GM23248 (cell line): ENCODE measurements at regions not wholly inside any gene's neighbourhood (a gene's known extent, or its start where the extent isn't known, plus 50 kb on each side); places are given as distances from the start of the nearest gene placed in this dataset.

Experiments used
- EZH2 ChIP-seq: fragments of 200-600 bp; sonication (generic); IDR thresholded peaks from 2 replicates; pipeline ENCODE4 v1.6.1; 2018; ENCODE audit warnings: antibody characterized with exemption, mild to moderate bottlenecking; ENCODE audit not compliant: insufficient read depth, poor library complexity, severe bottlenecking
- EZH2phosphoT487 ChIP-seq: fragments of 200-600 bp; sonication (generic); IDR thresholded peaks from 2 replicates; pipeline ENCODE4 v1.6.1; 2018; ENCODE audit warnings: antibody characterized with exemption, moderate library complexity, mild to moderate bottlenecking, low read depth; ENCODE audit not compliant: insufficient read depth

GRCh38 chr4:175253184-175253902 lies 335.2 kb downstream of the ADAM29 start:
- TF ChIP-seq EZH2 = no peak
- no peak for TF ChIP-seq EZH2phosphoT487
